Endodermal cell (in vitro differentiated cells): ENCODE measurements at regions not wholly inside any gene's neighbourhood (a gene's known extent, or its start where the extent isn't known, plus 50 kb on each side); places are given as distances from the start of the nearest gene placed in this dataset.
A peak's percentile ranks its signal among the peaks of the same experiment; 100 is the strongest.

Source experiments
- DNase-seq: peaks from one replicate; pipeline ENCODE4 v3.0.0-alpha.2; 2017
- H3K27ac ChIP-seq: 2 replicates; pipeline ENCODE4 v1.5.1; 2013; ENCODE audit warnings: mild to moderate bottlenecking, low read depth, low read length, moderate library complexity
- H3K27me3 ChIP-seq: 2 replicates; pipeline ENCODE4 v1.6.1; 2013; ENCODE audit warnings: mild to moderate bottlenecking, low read length, moderate library complexity; ENCODE audit not compliant: insufficient read depth, control insufficient read depth, poor library complexity, severe bottlenecking
- H3K36me3 ChIP-seq: 2 replicates; pipeline ENCODE4 v1.7.0; 2013; ENCODE audit warnings: mild to moderate bottlenecking, low read length, moderate library complexity; ENCODE audit not compliant: control insufficient read depth, insufficient read depth
- H3K4me1 ChIP-seq: one replicate; pipeline ENCODE4 v1.7.0; 2013; ENCODE audit warnings: low read length; ENCODE audit not compliant: control insufficient read depth, insufficient read depth
- H3K4me3 ChIP-seq: 2 replicates; pipeline ENCODE4 v1.5.1; 2013; ENCODE audit warnings: mild to moderate bottlenecking, low read length, moderate library complexity
- H3K9ac ChIP-seq: 2 replicates; pipeline ENCODE4 v1.6.1; 2013; ENCODE audit warnings: mild to moderate bottlenecking, low read length, moderate library complexity; ENCODE audit not compliant: poor library complexity, severe bottlenecking; ENCODE audit errors: extremely low read depth
- H3K9me3 ChIP-seq: 2 replicates; pipeline ENCODE4 v1.6.1; 2013; ENCODE audit warnings: mild to moderate bottlenecking, low read length, moderate library complexity; ENCODE audit not compliant: control insufficient read depth
- H3K27ac Mint-ChIP-seq: 2 replicates; pipeline ENCODE4 v1.8.0; 2020; ENCODE audit warnings: mixed read lengths
- H3K27me3 Mint-ChIP-seq: 2 replicates; pipeline ENCODE4 v1.8.0; 2021; ENCODE audit warnings: mild to moderate bottlenecking, mixed read lengths; ENCODE audit not compliant: insufficient read depth
- H3K36me3 Mint-ChIP-seq: 2 replicates; pipeline ENCODE4 v1.8.0; 2020; ENCODE audit warnings: low read depth, mixed read lengths
- H3K4me1 Mint-ChIP-seq: 2 replicates; pipeline ENCODE4 v1.8.0; 2020; ENCODE audit warnings: mixed read lengths
- H3K4me3 Mint-ChIP-seq: 2 replicates; pipeline ENCODE4 v1.8.0; 2020; ENCODE audit warnings: mild to moderate bottlenecking, moderate library complexity, mixed read lengths
- H3K9me3 Mint-ChIP-seq: 2 replicates; pipeline ENCODE4 v1.8.0; 2020; ENCODE audit warnings: mild to moderate bottlenecking, mixed read lengths
- WGBS, 2 experiments: methylation state at CpG; one replicate each; pipeline versions ENCODE4 v1.1.5 to v1.1.7; 2013; ENCODE audit warnings: missing lambda C conversion rate in 2 of 2, mixed read lengths in 1 of 2; ENCODE audit not compliant: insufficient coverage in 1 of 2, insufficient read length in 1 of 2; 5-methylcytosine and 5-hydroxymethylcytosine counted together
- TF ChIP-seq, protein P1 (sequence below): fragments of 200-600 bp; sonication (generic); conservative IDR thresholded peaks from 2 replicates; pipeline ENCODE4 v1.5.0; 2021; ENCODE audit warnings: antibody characterized with exemption, mild to moderate bottlenecking

DNA sequence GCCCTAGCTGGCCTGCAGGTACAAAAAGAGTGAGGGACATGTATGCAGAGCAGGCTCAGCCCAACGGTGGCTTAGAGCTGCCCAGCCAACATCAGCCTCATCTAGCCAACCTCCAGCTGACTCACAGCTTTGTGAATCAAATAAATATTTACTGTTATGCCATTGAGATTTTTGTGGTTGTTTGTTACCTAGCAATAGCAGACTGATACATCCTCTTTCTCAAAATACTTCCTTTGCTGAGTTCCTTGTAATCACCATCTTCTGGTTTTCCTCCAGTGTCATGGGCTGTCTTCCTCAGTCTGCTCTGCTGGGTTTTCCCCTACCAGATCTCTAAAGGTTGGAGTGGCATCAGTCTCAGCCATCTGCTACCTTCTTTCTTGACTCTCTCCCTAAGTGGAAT, 126.6 kb upstream of the SLC1A4 start:
- Mint-ChIP-seq H3K4me3 (no peak overlapping the region), H3K27me3 (peaks cover 19% of the 10 kb centered on the region), H3K9me3 (no peaks in the 10 kb centered on the region), H3K4me1 (peaks cover 13% of the 10 kb centered on the region), H3K27ac (no peak overlapping the region), H3K36me3 (no peaks in the 10 kb centered on the region)
- Histone ChIP-seq H3K4me3 (no peak overlapping the region), H3K4me1 (peaks cover 12% of the 10 kb centered on the region), H3K36me3 (no peaks in the 10 kb centered on the region), H3K9ac (no peak overlapping the region), H3K27me3 (peaks cover 8% of the 10 kb centered on the region), H3K27ac (no peak overlapping the region), H3K9me3 (no peaks in the 10 kb centered on the region)
- WGBS, 2 experiments: 100% methylated on average over 1 of the region's 1 CpG; no CpG with 5 or more reads in 1 of the 2 experiments
- TF ChIP-seq, protein P1, sequence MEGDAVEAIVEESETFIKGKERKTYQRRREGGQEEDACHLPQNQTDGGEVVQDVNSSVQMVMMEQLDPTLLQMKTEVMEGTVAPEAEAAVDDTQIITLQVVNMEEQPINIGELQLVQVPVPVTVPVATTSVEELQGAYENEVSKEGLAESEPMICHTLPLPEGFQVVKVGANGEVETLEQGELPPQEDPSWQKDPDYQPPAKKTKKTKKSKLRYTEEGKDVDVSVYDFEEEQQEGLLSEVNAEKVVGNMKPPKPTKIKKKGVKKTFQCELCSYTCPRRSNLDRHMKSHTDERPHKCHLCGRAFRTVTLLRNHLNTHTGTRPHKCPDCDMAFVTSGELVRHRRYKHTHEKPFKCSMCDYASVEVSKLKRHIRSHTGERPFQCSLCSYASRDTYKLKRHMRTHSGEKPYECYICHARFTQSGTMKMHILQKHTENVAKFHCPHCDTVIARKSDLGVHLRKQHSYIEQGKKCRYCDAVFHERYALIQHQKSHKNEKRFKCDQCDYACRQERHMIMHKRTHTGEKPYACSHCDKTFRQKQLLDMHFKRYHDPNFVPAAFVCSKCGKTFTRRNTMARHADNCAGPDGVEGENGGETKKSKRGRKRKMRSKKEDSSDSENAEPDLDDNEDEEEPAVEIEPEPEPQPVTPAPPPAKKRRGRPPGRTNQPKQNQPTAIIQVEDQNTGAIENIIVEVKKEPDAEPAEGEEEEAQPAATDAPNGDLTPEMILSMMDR: no peak
- no peak for DNase-seq

DNA sequence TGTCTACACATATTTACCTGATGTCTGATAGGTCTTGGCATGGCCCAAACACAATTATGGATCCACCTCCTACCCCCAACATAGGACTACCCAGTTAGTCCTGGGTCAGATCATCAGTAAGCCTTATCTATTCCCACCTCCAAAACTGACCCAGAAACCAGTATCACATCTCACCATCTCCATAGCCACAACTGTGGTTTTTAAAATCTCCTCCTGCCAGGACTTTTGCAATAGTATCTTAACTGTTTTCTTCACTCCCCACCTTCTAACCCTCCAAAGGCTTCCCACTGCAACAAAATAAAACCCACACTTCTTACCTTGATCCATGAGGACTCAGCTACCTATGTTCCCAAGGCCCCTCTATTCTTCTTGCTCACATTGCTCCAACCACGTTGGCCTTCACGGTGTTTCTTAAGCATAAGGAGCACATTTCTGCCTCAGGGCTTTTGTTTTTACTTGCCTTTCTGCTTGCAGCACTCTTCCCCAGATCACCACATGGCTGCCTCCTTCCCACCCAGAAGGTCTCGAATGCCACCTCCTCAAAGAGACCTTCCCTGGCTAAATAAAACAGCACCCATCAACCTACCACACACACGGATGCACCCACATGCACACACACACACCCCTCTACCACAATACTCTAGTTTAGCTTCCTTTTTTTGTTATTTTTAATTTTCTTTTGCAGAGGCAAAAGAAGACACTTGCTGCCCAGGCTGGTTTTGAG, 125.9 kb upstream of the SLC1A4 start:
- Mint-ChIP-seq H3K27me3 (peaks cover 24% of the 10 kb centered on the region), H3K27ac (no peak overlapping the region), H3K4me1 (peaks cover 8% of the 10 kb centered on the region), H3K9me3 (no peaks in the 10 kb centered on the region), H3K4me3 (no peak overlapping the region), H3K36me3 (no peaks in the 10 kb centered on the region)
- Histone ChIP-seq H3K27me3 (peaks cover 8% of the 10 kb centered on the region), H3K9me3 (no peaks in the 10 kb centered on the region), H3K9ac (no peak overlapping the region), H3K4me3 (no peak overlapping the region), H3K36me3 (no peaks in the 10 kb centered on the region), H3K27ac (no peak overlapping the region), H3K4me1 (peaks cover 6% of the 10 kb centered on the region)
- WGBS, 2 experiments: 88 to 96% methylated on average over 3 to 4 of the region's 4 CpGs
- TF ChIP-seq, protein P1: no peak
- DNase-seq: no peak

DNA sequence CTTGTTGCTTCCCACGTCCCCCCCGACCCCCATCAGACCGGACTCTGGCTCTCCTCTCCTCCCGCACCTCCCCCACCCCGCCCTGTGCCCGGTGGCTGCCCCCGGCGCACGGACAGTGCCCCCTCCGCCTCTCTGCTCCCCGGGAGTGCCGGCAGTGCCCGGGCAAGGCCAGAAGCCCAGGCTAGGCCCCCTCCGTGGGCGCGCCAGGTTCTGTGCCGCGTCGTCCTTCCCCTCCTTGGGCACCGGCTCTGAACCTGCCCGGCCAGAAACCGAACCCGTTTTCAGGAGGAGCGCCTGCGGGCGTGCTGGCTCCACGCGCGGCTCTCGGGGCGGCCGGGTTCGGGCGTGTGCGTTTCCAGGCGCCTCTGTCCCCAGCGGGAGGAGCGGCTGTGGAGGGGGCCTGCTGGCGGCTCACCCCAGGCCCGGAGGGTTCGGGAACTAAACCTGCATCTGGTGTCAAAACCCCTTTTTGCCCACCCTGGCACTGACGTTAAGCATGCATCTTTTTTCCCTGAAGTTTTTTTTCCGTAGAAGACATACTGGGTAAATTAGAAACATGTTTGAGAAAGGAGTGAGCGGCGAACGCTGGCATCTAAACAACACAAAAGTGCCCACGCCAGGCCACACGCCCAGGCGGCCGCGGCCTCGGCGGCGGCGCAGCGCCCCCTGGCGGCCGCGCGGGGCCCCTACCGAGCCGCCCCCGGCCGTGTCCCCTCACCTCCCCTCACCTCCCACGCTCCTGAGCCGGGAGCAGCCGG, 123.9 kb upstream of the SLC1A4 start:
- H3K9me3 ChIP-seq: no peaks in the 10 kb centered on the region
- DNase-seq: peak; percentile 84
- TF ChIP-seq, protein P1: peak; percentile 88
- no peak overlapping the region for H3K27ac Mint-ChIP-seq
- H3K4me3 Mint-ChIP-seq: no peak overlapping the region
- WGBS, 2 experiments: 2% methylated on average over 16 to 67 of the region's 67 CpGs
- H3K27me3 ChIP-seq: peaks cover 8% of the 10 kb centered on the region
- H3K27me3 Mint-ChIP-seq: peaks cover 28% of the 10 kb centered on the region
- no peaks in the 10 kb centered on the region for H3K4me1 ChIP-seq
- no peaks in the 10 kb centered on the region for H3K36me3 Mint-ChIP-seq
- no peaks in the 10 kb centered on the region for H3K9me3 Mint-ChIP-seq
- peak overlapping the region; percentile 78 for H3K4me3 ChIP-seq
- H3K36me3 ChIP-seq: no peaks in the 10 kb centered on the region
- no peak overlapping the region for H3K9ac ChIP-seq
- no peaks in the 10 kb centered on the region for H3K4me1 Mint-ChIP-seq
- H3K27ac ChIP-seq: peak overlapping the region; percentile 91
